K562 (cell line): ENCODE measurements at regions not wholly inside any gene's neighbourhood (a gene's known extent, or its start where the extent isn't known, plus 50 kb on each side); places are given as distances from the start of the nearest gene placed in this dataset.

Experiments used
- ATAC-seq: fragments of 200-7000 bp; cut with Tn5 transposase; 3 replicates; pipeline ENCODE4 v1.9.1; 2020; ENCODE audit warnings: moderate library complexity
- BruUV-seq: library from RNA; stranded (reverse); fragments of 400-500 nt; replicated peaks from 2 replicates; lab custom pipeline; 2021; lab: Mats Ljungman, UMichigan
- CTCF ChIA-PET: fragments of 300-600 bp; formaldehyde crosslinking; extraction: SDS; loops from one replicate; lab custom pipeline; 2021; ENCODE audit warnings: low intra/inter-chr PET ratio; lab: Yijun Ruan, JAX
- POLR2A ChIA-PET: fragments of 300-600, 350-650 bp; sonication (Branson Sonifier 250); formaldehyde crosslinking; extraction: SDS; loops from one replicate; lab custom pipeline; 2021; ENCODE audit warnings: antibody characterized with exemption, inconsistent platforms; lab: Yijun Ruan, JAX
- DNase-seq, 4 experiments: peaks; one replicate each; pipeline versions ENCODE4 v3.0.0 to v3.0.0-alpha.2; 2011 to 2018; ENCODE audit warnings: low spot score in 3 of 4, mixed read lengths in 3 of 4; ENCODE audit errors: extremely low read depth in 1 of 4
- FAIRE-seq: peaks from 2 replicates; lab custom pipeline; 2011; peaks lifted over from hg19 to GRCh38; lab: Jason Lieb, UNC
- H2AFZ ChIP-seq: 2 replicates; pipeline ENCODE4 v1.6.0; 2011; ENCODE audit warnings: low read depth, low read length, control low read depth, inconsistent platforms
- H3K27ac ChIP-seq: fragments of 200-600 bp; 3 replicates; pipeline ENCODE4 v1.8.0; 2011; ENCODE audit warnings: low read depth, mild to moderate bottlenecking, control low read depth, inconsistent platforms, low read length, moderate library complexity, mixed read lengths; ENCODE audit errors: extremely low read depth
- H3K27me3 ChIP-seq, 2 experiments: fragments of 300-600 bp in 1 of 2; 2 replicates in 1 of 2; 3 replicates in 1 of 2; pipeline versions ENCODE4 v1.6.0 to v1.8.0; 2011; ENCODE audit warnings: inconsistent platforms in 2 of 2, low read length in 2 of 2, mild to moderate bottlenecking in 1 of 2, mixed read lengths in 1 of 2, moderate library complexity in 1 of 2; ENCODE audit not compliant: control insufficient read depth in 2 of 2, insufficient read depth in 2 of 2
- H3K36me3 ChIP-seq: fragments of 300-600 bp; 3 replicates; pipeline ENCODE4 v1.8.0; 2011; ENCODE audit warnings: mild to moderate bottlenecking, low read length, inconsistent platforms; ENCODE audit not compliant: control insufficient read depth, insufficient read depth
- H3K4me1 ChIP-seq, 2 experiments: fragments of 200-600 bp in 1 of 2; replicated peaks in 1 of 2; 2 replicates in 1 of 2; 3 replicates in 1 of 2; pipeline versions ENCODE4 v1.5.1 to v1.8.0; 2011; ENCODE audit warnings: inconsistent platforms in 2 of 2, low read length in 2 of 2, mild to moderate bottlenecking in 1 of 2, mixed read lengths in 1 of 2, moderate library complexity in 1 of 2; ENCODE audit not compliant: control insufficient read depth in 2 of 2, insufficient read depth in 2 of 2
- H3K4me2 ChIP-seq: 2 replicates; pipeline ENCODE4 v1.6.1; 2011; ENCODE audit warnings: low read length, control low read depth, inconsistent platforms, mixed read lengths; ENCODE audit not compliant: insufficient read depth
- H3K4me3 ChIP-seq: fragments of 200-600 bp; sonication (generic), shearing (Covaris generic); 2 replicates; pipeline ENCODE4 v1.5.1; 2016; ENCODE audit warnings: control low read depth, inconsistent platforms
- H3K79me2 ChIP-seq: fragments of 200-600 bp; 3 replicates; pipeline ENCODE4 v1.8.0; 2011; ENCODE audit warnings: low read length, inconsistent platforms; ENCODE audit not compliant: control insufficient read depth, insufficient read depth
- H3K9ac ChIP-seq, 2 experiments: 2 replicates each; pipeline versions ENCODE4 v1.6.0 to v1.6.1; 2011; ENCODE audit warnings: low read depth in 2 of 2, low read length in 2 of 2, control low read depth in 1 of 2, inconsistent platforms in 1 of 2, mild to moderate bottlenecking in 1 of 2, mixed read lengths in 1 of 2; ENCODE audit not compliant: insufficient read depth in 1 of 2
- H3K9me1 ChIP-seq: one replicate; pipeline ENCODE4 v1.6.0; 2011; ENCODE audit warnings: inconsistent platforms, mild to moderate bottlenecking, low read length, moderate library complexity; ENCODE audit not compliant: control insufficient read depth, insufficient read depth
- H3K9me3 ChIP-seq: replicated peaks from 2 replicates; pipeline ENCODE4 v1.5.1; 2011; ENCODE audit warnings: low read depth, low read length, inconsistent platforms; ENCODE audit not compliant: control insufficient read depth, insufficient read depth
- H4K20me1 ChIP-seq: replicated peaks from 2 replicates; pipeline ENCODE4 v1.6.1; 2011; ENCODE audit warnings: low read length, inconsistent platforms, mixed read lengths; ENCODE audit not compliant: control insufficient read depth, insufficient read depth
- HOXB6 ChIP-seq: fragments of 250-450 bp; sonication (Bioruptor Pico); IDR thresholded peaks from 2 replicates; pipeline ENCODE4 v1.5.1; 2022; ENCODE audit warnings: mild to moderate bottlenecking, borderline replicate concordance
- NR0B1 ChIP-seq: fragments of 450-650 bp; IDR thresholded peaks from one replicate; pipeline ENCODE4 v1.6.1; 2018; ENCODE audit warnings: mild to moderate bottlenecking, moderate library complexity; ENCODE audit not compliant: partially characterized antibody
- whole genome bisulfite sequencing: fragments of 100-300 bp; shearing (Covaris generic); methylation state at CpG from one replicate; pipeline ENCODE4 v1.1.6; 2016; ENCODE audit warnings: low coverage, mixed read lengths; ENCODE audit not compliant: insufficient coverage; ENCODE audit errors: missing lambda C conversion rate; 5-methylcytosine and 5-hydroxymethylcytosine counted together
- in situ Hi-C: fragments of 300-500 bp; cut with MboI; formaldehyde crosslinking; loops from 4 replicates; pipeline ENCODE4 v1.15.0; 2018; ENCODE audit warnings: inconsistent platforms, mixed read lengths
- intact Hi-C: fragments of 100-400 bp; cut with micrococcal nuclease; formaldehyde crosslinking; loops from 2 replicates; pipeline ENCODE4 v1.14.2; 2022

GRCh38 chr1:73105755-73106154 lies 823.4 kb upstream of the NEGR1 start:
- DNase-seq (no peak), ATAC-seq (no peak), FAIRE-seq (no peak)
- Histone ChIP-seq H3K4me2 (no peak overlapping the region), H3K4me1 (no peaks in the 10 kb centered on the region), H3K9ac (no peak overlapping the region), H3K9me1 (no peaks in the 10 kb centered on the region), H3K4me3 (no peak overlapping the region), H3K27ac (no peak overlapping the region), H2AFZ (no peak overlapping the region), H3K36me3 (no peaks in the 10 kb centered on the region), H3K79me2 (no peaks in the 10 kb centered on the region), H3K27me3 (no peaks in the 10 kb centered on the region), H3K9me3 (no peaks in the 10 kb centered on the region)
- ChIA-PET POLR2A (no interaction called here), CTCF (no interaction called here)
- BruUV-seq, result no TSS peak
- intact Hi-C loops (no loop called here), in situ Hi-C loops (no loop called here)
- WGBS, result 2% methylated on average over 13 of the region's 16 CpGs
- no peak for TF ChIP-seq HOXB6 (CRISPR knock-in tag)
- TF ChIP-seq, all 486 proteins: peak for 0
- no peaks in the 10 kb centered on the region for H4K20me1 ChIP-seq

- POLR2A ChIA-PET, result no interaction called here
- in situ Hi-C loops, result no loop called here
- Histone ChIP-seq H3K4me2 (no peak overlapping the region), H3K4me1 (no peaks in the 10 kb centered on the region), H3K79me2 (no peaks in the 10 kb centered on the region), H3K36me3 (no peaks in the 10 kb centered on the region), H4K20me1 (no peaks in the 10 kb centered on the region), H3K27me3 (no peaks in the 10 kb centered on the region), H3K27ac (no peak overlapping the region), H3K9me1 (no peaks in the 10 kb centered on the region), H3K4me3 (no peak overlapping the region), H3K9me3 (no peaks in the 10 kb centered on the region), H2AFZ (no peak overlapping the region), H3K9ac (no peak overlapping the region)
- CTCF ChIA-PET, result no interaction called here
- no TSS peak for BruUV-seq
- no peak for FAIRE-seq
- intact Hi-C loops, result no loop called here
- 0% methylated on average over 6 of the region's 8 CpGs for WGBS
- DNase-seq, result no peak
- TF ChIP-seq NR0B1, result no peak
- no peak for ATAC-seq
Observed at GRCh38 chr1:73104749-73105148, 822.4 kb upstream of the NEGR1 start.
